CD14-positive monocyte (primary cell): ENCODE measurements at regions not wholly inside any gene's neighbourhood (a gene's known extent, or its start where the extent isn't known, plus 50 kb on each side); places are given as distances from the start of the nearest gene placed in this dataset.

Source experiments
- DNase-seq, 3 donors: peaks; one replicate each; pipeline ENCODE4 v3.0.0-alpha.2; 2011 to 2022
- H2AFZ ChIP-seq: 2 replicates; pipeline ENCODE4 v1.6.0; 2012; ENCODE audit warnings: mild to moderate bottlenecking, low read depth, low read length, inconsistent platforms; ENCODE audit not compliant: insufficient read depth, poor library complexity, severe bottlenecking
- H3K27ac ChIP-seq, 2 donors: 1 replicate in 1 of 2; 2 replicates in 1 of 2; pipeline ENCODE4 v1.5.1; 2012 to 2013; ENCODE audit warnings: low read length in 2 of 2, control low read depth in 1 of 2, inconsistent platforms in 1 of 2, low read depth in 1 of 2, mild to moderate bottlenecking in 1 of 2
- H3K27me3 ChIP-seq, 2 donors: one replicate each; pipeline versions ENCODE4 v1.6.0 to v1.6.1; 2011 to 2013; ENCODE audit warnings: low read length in 2 of 2; ENCODE audit not compliant: control insufficient read depth in 2 of 2, insufficient read depth in 2 of 2
- H3K36me3 ChIP-seq, 2 donors: replicated peaks in 1 of 2; 1 replicate in 1 of 2; 2 replicates in 1 of 2; pipeline versions ENCODE4 v1.5.1 to v1.6.1; 2012 to 2013; ENCODE audit warnings: low read length in 2 of 2, control low read depth in 1 of 2, inconsistent platforms in 1 of 2, mild to moderate bottlenecking in 1 of 2; ENCODE audit not compliant: insufficient read depth in 2 of 2, control insufficient read depth in 1 of 2
- H3K4me1 ChIP-seq, 2 donors: 1 replicate in 1 of 2; 2 replicates in 1 of 2; pipeline versions ENCODE4 v1.5.1 to v1.6.1; 2012 to 2013; ENCODE audit warnings: low read length in 2 of 2, control low read depth in 1 of 2, inconsistent platforms in 1 of 2, mild to moderate bottlenecking in 1 of 2, moderate library complexity in 1 of 2; ENCODE audit not compliant: insufficient read depth in 2 of 2, control insufficient read depth in 1 of 2
- H3K4me2 ChIP-seq: replicated peaks from 2 replicates; pipeline ENCODE3; 2012; ENCODE audit warnings: low read length, moderate library complexity, mild to moderate bottlenecking; ENCODE audit not compliant: poor library complexity, severe bottlenecking; ENCODE audit errors: extremely low read depth
- H3K4me3 ChIP-seq, 3 experiments: fragments of 200-600 bp in 1 of 3; sonication (generic) in 1 of 3; replicated peaks in 1 of 3; 1 replicate in 2 of 3; 2 replicates in 1 of 3; pipeline ENCODE4 v1.5.1; 2011 to 2013; ENCODE audit warnings: low read length in 3 of 3, mild to moderate bottlenecking in 3 of 3, control low read depth in 2 of 3, low read depth in 2 of 3, inconsistent platforms in 1 of 3, moderate library complexity in 1 of 3
- H3K79me2 ChIP-seq: 2 replicates; pipeline ENCODE4 v1.6.0; 2012; ENCODE audit warnings: mild to moderate bottlenecking, control low read depth, inconsistent platforms, low read length, moderate library complexity; ENCODE audit not compliant: insufficient read depth
- H3K9ac ChIP-seq: 2 replicates; pipeline ENCODE4 v1.6.0; 2017; ENCODE audit warnings: low read length, mild to moderate bottlenecking; ENCODE audit not compliant: insufficient read depth, poor library complexity, severe bottlenecking
- H3K9me3 ChIP-seq, 2 donors: replicated peaks in 1 of 2; 1 replicate in 1 of 2; 2 replicates in 1 of 2; pipeline versions ENCODE4 v1.5.1 to v1.6.1; 2012 to 2013; ENCODE audit warnings: low read length in 2 of 2, control low read depth in 1 of 2; ENCODE audit not compliant: control insufficient read depth in 1 of 2, insufficient read depth in 1 of 2
- H4K20me1 ChIP-seq: 2 replicates; pipeline ENCODE4 v1.6.0; 2012; ENCODE audit warnings: mild to moderate bottlenecking, low read length, control low read depth, moderate library complexity; ENCODE audit not compliant: insufficient read depth
- H3K27ac Mint-ChIP-seq, 7 donors: one replicate each; pipeline ENCODE4 v1.8.0; 2020; ENCODE audit warnings: mild to moderate bottlenecking in 7 of 7, mixed read lengths in 7 of 7, moderate library complexity in 6 of 7, inconsistent platforms in 2 of 7
- H3K27me3 Mint-ChIP-seq, 3 donors: one replicate each; pipeline ENCODE4 v1.8.0; 2021 to 2022; ENCODE audit warnings: low read depth in 3 of 3, mild to moderate bottlenecking in 3 of 3, mixed read lengths in 3 of 3, moderate library complexity in 3 of 3, inconsistent platforms in 1 of 3
- H3K36me3 Mint-ChIP-seq, 2 donors: one replicate each; pipeline ENCODE4 v1.8.0; 2020; ENCODE audit warnings: mixed read lengths in 2 of 2, inconsistent platforms in 1 of 2, mild to moderate bottlenecking in 1 of 2
- H3K4me1 Mint-ChIP-seq: one replicate; pipeline ENCODE4 v1.8.0; 2020; ENCODE audit warnings: mild to moderate bottlenecking, mixed read lengths
- H3K4me3 Mint-ChIP-seq, 2 donors: one replicate each; pipeline ENCODE4 v1.8.0; 2020; ENCODE audit warnings: mild to moderate bottlenecking in 2 of 2, mixed read lengths in 2 of 2, moderate library complexity in 1 of 2
- H3K9me3 Mint-ChIP-seq, 7 donors: one replicate each; pipeline ENCODE4 v1.8.0; 2020 to 2022; ENCODE audit warnings: mixed read lengths in 7 of 7, mild to moderate bottlenecking in 6 of 7, moderate library complexity in 6 of 7, inconsistent platforms in 2 of 7
- CTCF ChIP-seq: fragments of 200-600 bp; IDR thresholded peaks from one replicate; pipeline ENCODE4 v1.8.0; 2022; ENCODE audit warnings: antibody characterized with exemption, mild to moderate bottlenecking
- WGBS: methylation state at CpG from one replicate; pipeline ENCODE4 v1.1.5; 2013; ENCODE audit warnings: missing lambda C conversion rate; ENCODE audit not compliant: insufficient coverage; 5-methylcytosine and 5-hydroxymethylcytosine counted together
- intact Hi-C, 2 donors: fragments of 100-400 bp; cut with micrococcal nuclease; formaldehyde crosslinking; loops; one replicate each; pipeline versions ENCODE4 v1.15.0 to v1.15.1; 2023

- no peaks in the 10 kb centered on the region for H3K4me1 Mint-ChIP-seq
- H3K27ac ChIP-seq, result no peak overlapping the region
- H3K4me1 ChIP-seq, result no peaks in the 10 kb centered on the region
- no peak for DNase-seq
- no peaks in the 10 kb centered on the region for H4K20me1 ChIP-seq
- no peaks in the 10 kb centered on the region for H3K79me2 ChIP-seq
- no peaks in the 10 kb centered on the region for H3K36me3 Mint-ChIP-seq
- peaks cover 0 to 14% of the 10 kb centered on the region in 2 donors for H3K9me3 ChIP-seq
- no peaks in the 10 kb centered on the region for H3K27me3 ChIP-seq
- H3K9ac ChIP-seq, result no peak overlapping the region
- no peaks in the 10 kb centered on the region for H3K36me3 ChIP-seq
- no peak overlapping the region for H3K4me3 ChIP-seq
- intact Hi-C loops, result no loop called here
- no peak for TF ChIP-seq CTCF
- peaks cover 5 to 29% (median 10%) of the 10 kb centered on the region in 7 donors for H3K9me3 Mint-ChIP-seq
- H3K4me3 Mint-ChIP-seq, result no peak overlapping the region
- H3K27me3 Mint-ChIP-seq, result peaks cover 0 to 2% (median 1%) of the 10 kb centered on the region in 3 donors
- H3K27ac Mint-ChIP-seq, result no peak overlapping the region
- no CpG with 5 or more reads among the region's 3 CpGs for WGBS
- H2AFZ ChIP-seq, result no peak overlapping the region
- H3K4me2 ChIP-seq, result no peak overlapping the region
Observed at GRCh38 chr14:98698341-98698740, 573.7 kb downstream of the BCL11B start.

GRCh38 chr14:98700748-98701147 lies 571.2 kb downstream of the BCL11B start:
- H3K4me2 ChIP-seq, result no peak overlapping the region
- no peak overlapping the region for H3K27ac Mint-ChIP-seq
- H3K27me3 Mint-ChIP-seq, result peaks cover 0 to 2% (median 1%) of the 10 kb centered on the region in 3 donors
- no peaks in the 10 kb centered on the region for H3K27me3 ChIP-seq
- H3K36me3 Mint-ChIP-seq, result no peaks in the 10 kb centered on the region
- no peaks in the 10 kb centered on the region for H3K4me1 ChIP-seq
- H3K9me3 Mint-ChIP-seq, result peaks cover 5 to 29% (median 9%) of the 10 kb centered on the region in 7 donors
- no peak overlapping the region for H3K9ac ChIP-seq
- H3K36me3 ChIP-seq, result no peaks in the 10 kb centered on the region
- H4K20me1 ChIP-seq, result no peaks in the 10 kb centered on the region
- no peaks in the 10 kb centered on the region for H3K79me2 ChIP-seq
- no peak overlapping the region for H2AFZ ChIP-seq
- no peak for TF ChIP-seq CTCF
- H3K9me3 ChIP-seq, result peaks cover 0 to 14% of the 10 kb centered on the region in 2 donors
- H3K4me3 Mint-ChIP-seq, result no peak overlapping the region
- intact Hi-C loops, result no loop called here
- H3K27ac ChIP-seq, result no peak overlapping the region
- H3K4me1 Mint-ChIP-seq, result peaks cover 2% of the 10 kb centered on the region
- 80% methylated on average over 1 of the region's 3 CpGs for WGBS
- no peak overlapping the region for H3K4me3 ChIP-seq
- no peak for DNase-seq
